ENCODE measurements at regions not wholly inside any gene's neighbourhood (a gene's known extent, or its start where the extent isn't known, plus 50 kb on each side); places are given as distances from the start of the nearest gene placed in this dataset.

DNA sequence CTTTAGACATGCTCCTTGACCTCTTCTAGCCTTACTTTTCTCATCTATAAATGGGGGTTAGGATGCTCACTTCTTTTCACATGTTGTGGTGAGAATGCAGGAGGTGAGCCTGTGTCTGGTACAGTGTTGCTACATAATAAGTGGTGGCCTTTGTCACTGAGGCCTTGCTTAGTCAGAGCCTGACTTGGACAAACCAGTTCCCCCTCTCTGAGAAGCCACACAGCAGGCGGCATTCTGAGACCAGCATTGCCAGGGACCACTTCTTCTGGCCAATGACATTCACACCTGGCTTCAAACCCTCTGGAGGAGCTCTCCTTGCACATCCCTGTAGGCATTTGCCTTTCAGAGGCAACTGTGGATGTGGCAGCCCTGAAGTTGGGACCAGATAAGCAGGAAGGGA lies 95.7 kb downstream of the MINAR1 start:
- TF ChIP-seq, protein P1, sequence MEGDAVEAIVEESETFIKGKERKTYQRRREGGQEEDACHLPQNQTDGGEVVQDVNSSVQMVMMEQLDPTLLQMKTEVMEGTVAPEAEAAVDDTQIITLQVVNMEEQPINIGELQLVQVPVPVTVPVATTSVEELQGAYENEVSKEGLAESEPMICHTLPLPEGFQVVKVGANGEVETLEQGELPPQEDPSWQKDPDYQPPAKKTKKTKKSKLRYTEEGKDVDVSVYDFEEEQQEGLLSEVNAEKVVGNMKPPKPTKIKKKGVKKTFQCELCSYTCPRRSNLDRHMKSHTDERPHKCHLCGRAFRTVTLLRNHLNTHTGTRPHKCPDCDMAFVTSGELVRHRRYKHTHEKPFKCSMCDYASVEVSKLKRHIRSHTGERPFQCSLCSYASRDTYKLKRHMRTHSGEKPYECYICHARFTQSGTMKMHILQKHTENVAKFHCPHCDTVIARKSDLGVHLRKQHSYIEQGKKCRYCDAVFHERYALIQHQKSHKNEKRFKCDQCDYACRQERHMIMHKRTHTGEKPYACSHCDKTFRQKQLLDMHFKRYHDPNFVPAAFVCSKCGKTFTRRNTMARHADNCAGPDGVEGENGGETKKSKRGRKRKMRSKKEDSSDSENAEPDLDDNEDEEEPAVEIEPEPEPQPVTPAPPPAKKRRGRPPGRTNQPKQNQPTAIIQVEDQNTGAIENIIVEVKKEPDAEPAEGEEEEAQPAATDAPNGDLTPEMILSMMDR (IDR thresholded peaks at IDR 0.05 in 8 of 11, conservative IDR thresholded peaks at IDR 0.05 in 3 of 11), result no peak
- no peak for TF ChIP-seq POLR2AphosphoS5 (IDR thresholded peaks at IDR 0.05)
- TF ChIP-seq POLR2A (IDR thresholded peaks at IDR 0.05), result no peak
